NCI-H2227 (cell line): ENCODE measurements at regions not wholly inside any gene's neighbourhood (a gene's known extent, or its start where the extent isn't known, plus 50 kb on each side); places are given as distances from the start of the nearest gene placed in this dataset.
"Not testable (repeated sequence)": the region's sequence is repeated elsewhere in the genome, so short reads cannot be mapped to it uniquely, and the experiment has no call there.

ENCODE experiments used
- DNase-seq: peaks from one replicate; lab custom pipeline; 2025; ENCODE audit not compliant: unreplicated experiment; lab: John Stamatoyannopoulos, UW

DNA sequence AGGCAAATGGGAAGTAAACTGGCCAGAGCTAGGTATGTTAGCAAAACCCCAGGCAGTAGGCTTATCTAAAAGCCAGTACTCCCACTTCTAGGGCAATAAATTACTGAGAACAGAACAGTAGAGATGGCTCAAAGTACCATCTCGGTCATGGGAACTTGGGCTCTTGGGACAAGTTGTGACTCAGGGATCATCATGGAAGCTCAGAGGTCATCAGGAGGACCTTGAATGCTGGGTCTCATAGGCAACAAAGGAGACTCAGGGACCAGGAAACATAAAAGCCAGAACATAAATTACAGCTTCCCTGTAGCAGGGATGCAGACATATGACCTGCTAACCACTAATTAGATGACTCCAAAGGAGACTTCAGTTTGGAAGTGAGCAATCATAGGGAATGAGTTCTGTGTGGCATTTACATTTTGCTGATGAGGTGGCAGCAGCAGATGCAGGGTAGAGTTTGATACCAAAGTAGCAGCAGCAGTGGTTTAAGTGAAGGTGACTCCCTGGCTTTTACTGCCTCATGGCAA is 97.6 kb upstream of the SCAF11 start:
- DNase-seq, result peak; percentile 11

DNA sequence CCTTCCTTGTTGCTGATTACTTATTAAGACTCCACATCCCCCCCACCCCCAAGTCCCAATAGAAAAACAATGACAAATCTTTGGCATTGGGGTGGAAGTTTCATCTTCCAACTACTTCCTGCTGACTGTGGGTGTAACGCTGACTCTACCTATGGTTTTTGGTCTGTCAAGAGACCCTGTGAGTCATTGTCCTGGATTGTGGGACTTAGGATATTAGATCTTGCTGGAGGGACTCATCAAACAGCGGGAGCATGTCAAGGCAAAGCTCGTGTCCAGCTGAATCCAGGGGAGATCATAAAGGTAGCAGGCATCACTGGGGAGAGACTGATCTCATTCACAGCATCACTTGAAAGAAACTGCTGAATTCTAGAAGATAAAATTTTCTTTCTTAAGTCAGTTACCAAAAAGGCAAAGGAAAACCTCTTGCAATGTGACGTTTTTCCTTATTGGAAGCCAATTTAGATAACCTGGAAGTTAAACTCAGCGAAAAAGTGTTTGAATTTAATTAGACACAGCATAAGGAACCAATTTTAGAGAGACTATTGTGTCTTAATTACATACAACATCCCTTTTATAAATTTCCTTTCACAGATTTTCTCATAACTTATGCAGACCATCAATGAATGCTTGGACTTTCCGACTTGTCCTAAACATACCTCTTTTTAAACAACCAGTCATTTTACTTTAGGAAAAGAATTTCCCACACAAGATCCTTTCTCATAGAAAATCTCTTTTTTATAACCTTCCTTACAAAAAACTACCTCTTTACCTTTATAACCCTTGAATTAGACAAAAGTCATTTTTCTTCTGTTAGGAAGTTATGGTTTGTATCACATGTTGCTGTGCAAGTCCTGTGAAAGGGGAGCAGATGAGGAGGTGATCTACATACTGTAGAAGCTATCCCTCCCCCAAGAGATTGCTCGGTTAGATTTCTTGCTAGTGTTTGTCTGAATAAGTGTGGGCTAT is 94.6 kb upstream of the SCAF11 start:
- DNase-seq, result no peak

DNA sequence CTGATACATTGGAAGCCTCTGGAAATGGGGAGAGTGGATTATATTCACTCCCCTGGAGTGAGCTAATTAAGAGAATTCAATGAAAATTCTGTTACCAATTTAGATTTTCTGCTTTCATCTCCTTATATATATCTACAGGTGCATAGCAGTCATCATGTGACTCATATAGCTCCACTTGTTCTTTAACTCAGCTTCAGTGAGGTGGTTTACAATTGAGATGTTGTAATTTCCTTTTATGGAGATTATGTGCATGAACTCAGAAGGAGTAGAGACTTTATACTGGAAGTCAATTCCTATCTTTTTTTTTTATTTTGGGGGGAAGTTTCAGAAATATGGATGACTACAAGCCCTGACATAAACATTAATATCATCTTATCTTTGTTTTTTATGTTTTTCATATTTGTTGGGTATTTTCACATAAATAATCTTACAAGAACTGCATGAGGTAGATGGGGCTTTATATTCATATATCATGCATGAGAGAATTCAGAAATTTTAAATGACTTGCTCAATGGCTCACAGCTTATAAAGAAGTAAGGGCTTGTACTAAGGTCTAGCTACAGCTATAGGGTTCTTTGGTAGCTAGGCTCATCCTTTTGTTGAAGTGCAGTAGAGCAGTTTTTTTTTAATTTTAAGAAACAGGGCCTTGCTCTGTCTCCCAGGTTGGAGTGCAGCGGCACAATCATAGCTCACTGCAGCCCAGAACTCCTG is 92.3 kb upstream of the SCAF11 start:
- DNase-seq, result no peak

DNA sequence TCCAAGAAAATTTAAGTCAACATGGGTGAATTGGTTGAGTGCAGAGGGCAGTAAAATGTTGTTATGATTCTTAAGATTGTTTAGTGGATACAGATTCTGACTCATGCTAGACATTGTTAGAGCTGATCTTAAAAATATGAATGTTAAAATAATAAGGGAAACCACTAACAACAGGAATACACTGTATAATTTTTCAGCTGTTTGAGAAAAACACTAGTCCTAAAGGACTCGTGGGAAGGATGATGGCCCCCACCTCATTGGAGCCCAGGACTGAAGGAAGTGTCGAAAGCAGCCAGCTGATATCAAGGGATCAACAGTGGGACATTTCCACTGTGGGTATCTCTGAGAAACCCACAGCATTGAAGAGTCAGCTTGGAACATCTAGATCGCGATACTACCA is 82.9 kb upstream of the SCAF11 start:
- DNase-seq, result no peak

DNA sequence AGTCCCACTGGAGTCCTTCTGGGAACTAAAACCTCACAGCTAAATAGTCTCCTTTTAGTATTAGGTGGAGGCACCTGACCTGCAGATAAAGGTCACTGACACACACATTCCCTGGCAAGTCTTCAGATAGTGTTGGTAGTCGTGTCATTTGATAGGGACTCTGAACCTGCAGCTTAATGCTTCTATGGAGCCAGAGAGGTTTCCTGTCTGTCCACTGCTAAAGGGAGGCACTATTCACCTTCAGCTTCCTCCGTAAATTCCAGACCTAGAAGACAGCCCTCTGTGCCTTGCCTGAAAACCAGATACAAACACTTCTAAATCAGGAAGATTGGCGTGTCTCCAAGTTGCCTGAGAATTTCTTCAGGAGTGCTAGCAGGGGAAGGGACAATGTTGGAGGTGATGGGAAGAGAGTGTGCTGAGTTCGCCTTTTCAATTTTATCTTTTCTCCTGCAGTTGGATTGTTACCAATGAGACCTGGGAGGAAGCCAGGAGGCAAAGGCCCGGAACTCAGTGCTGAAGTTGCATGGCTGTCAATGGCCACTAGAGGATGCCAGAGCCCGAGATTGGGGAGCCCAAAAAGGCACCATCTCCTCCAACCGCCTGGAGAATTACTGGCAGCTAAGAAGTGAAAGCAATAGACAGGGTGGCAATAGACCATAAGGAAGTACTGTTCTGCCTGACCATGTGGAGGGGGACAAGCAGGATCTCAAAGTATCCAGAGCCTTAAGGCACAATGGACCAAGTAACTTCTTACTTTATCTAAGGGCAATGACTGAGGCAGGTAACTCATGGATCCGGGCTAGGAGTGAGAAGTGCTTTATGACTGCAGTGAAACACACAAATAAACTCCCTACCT is 81.6 kb upstream of the SCAF11 start:
- peak; percentile 71 for DNase-seq

DNA sequence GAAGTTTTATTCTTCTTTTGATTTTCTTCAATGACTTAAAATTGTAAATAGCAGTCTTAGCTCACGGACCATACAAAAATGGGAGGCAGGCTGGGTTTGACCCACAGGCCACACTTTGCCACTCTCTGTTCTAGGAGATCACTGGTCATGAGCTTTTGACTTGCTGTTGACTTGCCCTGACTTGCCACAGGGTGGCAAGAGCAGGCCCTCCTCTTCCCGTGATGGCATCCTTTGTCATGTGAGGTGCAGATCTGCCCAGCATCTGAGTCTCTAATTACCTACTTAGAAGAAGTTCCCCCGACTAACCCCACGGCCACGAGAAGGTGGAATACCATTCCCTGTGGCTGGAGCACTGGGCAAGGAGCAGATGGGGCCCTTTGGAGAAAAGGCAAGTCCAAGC is 81.0 kb upstream of the SCAF11 start:
- DNase-seq, result no peak

DNA sequence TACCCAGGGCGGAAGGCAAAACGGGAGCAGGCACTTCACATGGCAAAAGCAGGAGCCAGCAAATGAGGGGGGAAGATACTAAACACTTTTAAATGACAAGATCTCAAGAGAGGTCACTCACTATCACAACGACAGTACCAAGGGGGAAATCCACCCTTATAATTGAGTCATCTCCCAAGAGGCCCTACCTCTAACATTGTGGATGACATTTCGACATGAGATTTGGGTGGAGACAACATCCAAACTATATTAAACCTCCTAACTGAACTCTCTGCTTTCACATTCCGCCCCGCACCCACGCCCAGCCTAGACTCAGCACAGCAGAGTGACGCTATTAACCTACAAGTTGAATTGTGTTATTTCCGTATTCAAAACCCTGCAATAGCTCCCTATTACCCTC is 76.7 kb upstream of the SCAF11 start:
- no peak for DNase-seq

DNA sequence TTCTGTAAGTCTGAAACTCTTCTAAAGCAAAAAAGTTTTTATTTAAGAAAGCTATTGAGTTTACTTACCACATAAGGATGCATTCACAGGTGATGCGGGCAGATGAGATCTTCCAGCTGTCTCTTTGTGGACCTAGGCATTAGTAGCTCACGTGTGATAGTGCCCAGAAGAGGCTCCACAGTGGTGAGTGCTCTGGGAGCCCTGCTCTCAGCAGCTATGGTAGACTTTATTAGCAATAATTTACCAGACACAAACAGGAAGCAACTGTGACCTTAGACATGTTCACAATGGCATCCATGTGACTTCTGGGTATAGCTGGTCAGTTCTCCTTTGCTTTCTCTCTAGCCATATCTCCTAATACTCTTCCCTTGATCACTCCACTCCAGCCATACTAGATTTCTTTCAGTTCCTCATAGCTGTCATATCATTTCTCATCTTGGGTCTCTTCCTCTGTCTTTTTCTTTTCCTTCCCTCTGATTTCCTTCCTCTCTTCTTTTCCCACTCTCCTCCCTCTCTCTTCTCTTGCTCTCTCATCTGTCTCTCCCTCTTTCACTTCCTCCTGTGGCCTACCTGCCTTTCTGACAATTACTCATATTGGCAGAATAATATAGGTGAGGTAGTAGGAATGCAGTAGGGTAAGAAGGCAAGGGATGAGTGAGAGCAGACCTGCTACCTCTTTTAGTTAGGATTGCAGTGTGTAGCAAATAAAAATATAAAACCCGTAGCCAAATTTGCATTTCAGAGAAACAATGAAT is 75.2 kb upstream of the SCAF11 start:
- DNase-seq, result no peak

DNA sequence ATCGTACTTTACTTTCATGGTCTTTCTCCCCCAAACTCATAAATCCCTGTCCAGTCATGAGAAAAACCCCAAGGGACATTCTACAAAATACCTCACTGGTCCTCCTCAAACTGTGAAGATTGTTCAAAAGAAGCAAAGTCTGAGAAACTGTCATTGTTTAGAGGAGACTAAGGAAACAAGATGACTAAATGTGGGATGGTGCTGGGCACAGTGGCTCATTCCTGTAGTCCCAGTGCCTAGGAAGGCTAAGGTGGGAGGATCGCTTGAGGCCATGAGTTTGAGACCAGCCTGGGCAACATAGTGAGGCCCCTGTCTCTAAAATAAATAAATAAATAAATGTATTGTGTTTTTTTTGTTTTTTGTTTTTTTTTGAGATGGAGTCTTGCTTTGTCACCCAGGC is 74.2 kb upstream of the SCAF11 start:
- no peak for DNase-seq

DNA sequence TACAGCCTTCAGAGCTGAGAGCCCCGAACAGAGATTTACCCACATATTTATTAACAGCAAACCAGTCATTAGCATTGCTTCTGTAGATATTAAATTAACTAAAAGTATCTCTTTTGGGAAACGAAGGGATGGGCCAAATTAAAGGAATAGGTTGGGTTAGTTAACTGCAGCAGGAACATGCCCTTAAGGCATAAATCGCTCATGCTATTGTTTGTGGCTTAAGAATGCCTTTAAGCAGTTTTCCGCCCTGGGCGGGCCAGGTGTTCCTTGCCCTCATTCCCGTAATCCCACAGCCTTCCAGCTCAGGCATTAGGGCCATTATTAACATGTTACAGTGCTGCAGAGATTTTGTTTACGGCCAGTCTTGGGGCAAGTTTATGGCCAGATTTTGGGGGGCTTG is 68.3 kb upstream of the SCAF11 start:
- not testable (repeated sequence) for DNase-seq

DNA sequence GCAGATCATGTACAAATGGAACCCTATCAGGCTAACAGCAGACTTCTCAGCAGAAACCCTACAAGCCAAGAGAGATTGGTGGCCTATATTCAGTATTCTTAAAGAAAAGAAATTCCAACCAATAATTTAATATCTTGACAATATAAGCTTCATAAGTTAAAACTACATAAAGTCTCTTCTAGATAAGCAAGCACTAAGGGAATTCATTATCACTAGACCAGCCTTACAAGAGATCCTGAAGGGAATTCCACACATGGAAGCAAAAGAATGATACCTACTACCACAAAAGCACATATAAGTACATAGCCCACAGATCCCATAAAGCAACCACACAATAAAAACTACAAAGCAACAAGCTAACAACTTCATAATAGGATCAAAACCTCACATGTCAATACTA is 60.4 kb upstream of the SCAF11 start:
- DNase-seq, result no peak

DNA sequence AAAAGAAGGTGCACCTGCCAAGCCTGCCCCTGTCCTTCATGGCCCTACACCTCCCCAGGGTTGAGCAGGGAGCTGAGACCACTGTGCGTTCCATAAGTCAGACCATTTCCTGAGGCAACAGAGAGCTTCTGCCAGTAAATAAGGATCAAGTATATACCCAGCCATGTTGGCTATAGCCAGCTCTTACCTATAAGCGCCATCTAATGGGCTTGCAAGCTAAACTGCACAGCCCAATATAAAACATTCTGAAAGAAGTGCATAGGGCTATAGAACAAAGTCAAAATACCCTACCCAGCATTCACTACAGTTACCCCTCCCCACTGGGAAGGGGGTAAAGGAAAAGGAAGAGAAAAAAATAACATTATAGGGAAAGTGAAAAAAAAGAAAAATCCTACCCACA is 59.3 kb upstream of the SCAF11 start:
- no peak for DNase-seq

DNA sequence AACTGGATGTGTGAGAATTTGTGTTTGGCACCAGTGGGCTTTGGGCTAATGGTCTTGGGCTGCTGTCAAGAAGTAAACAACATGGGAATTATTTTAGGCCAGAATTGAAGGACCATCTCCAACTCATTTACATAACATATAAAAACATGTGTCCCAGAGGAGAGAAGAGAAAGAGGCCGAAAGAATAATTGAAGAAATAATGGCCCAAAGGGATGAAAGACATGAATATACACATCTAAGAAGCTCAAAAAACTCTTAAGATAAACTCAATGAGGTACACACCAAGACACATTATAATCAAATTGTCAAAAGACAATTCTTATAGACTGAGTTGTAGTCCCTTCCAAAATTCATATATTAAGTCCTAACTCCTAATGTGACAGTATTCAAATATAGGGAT is 56.1 kb upstream of the SCAF11 start:
- DNase-seq, result no peak

DNA sequence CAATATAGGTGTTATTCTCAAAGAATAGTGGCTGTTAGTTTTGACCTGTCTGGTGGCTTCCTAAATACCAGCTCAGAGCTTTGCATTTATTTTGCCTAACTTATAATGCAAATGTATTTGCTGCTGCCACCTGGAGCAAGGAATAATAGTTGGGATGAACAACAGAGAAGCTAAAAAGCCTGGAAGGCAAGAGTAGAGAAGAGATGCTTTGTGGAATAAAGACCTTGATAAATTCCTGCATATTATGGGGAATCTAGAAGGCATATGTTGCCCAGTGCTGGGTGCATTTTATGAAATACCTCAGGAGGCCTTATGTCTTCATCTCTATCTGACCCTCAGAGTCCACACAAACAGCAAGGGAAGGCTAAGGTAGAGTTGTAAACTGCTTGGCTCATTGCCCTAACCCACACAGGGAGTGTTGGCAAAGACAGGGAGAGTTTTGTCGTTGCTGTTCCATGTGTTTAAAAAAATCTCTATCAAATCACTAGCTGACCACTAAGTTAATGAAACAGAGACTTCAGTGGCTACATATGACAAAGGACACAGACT is 53.7 kb upstream of the SCAF11 start:
- no peak for DNase-seq
